ENCODE measurements at regions not wholly inside any gene's neighbourhood (a gene's known extent, or its start where the extent isn't known, plus 50 kb on each side); places are given as distances from the start of the nearest gene placed in this dataset.

GRCh38 chr3:82891028-82891427 lies 1129.6 kb upstream of the GBE1 start:
- Histone ChIP-seq H3K36me3 (no peaks in the 10 kb centered on the region), H3K27ac (no peak overlapping the region), H3K4me1 (no peaks in the 10 kb centered on the region), H3K27me3 (no peaks in the 10 kb centered on the region), H3K4me3 (no peak overlapping the region), H3K9me3 (no peaks in the 10 kb centered on the region)
- intact Hi-C loops (cut with DNase I; ENCODE audit: low total_unique reads) (no loop called here), in situ Hi-C loops (cut with MboI; ENCODE audit: low sequenced_read_pairs in 4 of 4) (no loop called here)
- ATAC-seq (no peak), DNase-seq (no peak)
- TF ChIP-seq, protein P1, sequence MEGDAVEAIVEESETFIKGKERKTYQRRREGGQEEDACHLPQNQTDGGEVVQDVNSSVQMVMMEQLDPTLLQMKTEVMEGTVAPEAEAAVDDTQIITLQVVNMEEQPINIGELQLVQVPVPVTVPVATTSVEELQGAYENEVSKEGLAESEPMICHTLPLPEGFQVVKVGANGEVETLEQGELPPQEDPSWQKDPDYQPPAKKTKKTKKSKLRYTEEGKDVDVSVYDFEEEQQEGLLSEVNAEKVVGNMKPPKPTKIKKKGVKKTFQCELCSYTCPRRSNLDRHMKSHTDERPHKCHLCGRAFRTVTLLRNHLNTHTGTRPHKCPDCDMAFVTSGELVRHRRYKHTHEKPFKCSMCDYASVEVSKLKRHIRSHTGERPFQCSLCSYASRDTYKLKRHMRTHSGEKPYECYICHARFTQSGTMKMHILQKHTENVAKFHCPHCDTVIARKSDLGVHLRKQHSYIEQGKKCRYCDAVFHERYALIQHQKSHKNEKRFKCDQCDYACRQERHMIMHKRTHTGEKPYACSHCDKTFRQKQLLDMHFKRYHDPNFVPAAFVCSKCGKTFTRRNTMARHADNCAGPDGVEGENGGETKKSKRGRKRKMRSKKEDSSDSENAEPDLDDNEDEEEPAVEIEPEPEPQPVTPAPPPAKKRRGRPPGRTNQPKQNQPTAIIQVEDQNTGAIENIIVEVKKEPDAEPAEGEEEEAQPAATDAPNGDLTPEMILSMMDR (IDR thresholded peaks at IDR 0.05 in 4 of 5, conservative IDR thresholded peaks at IDR 0.05 in 1 of 5): no peak
- TF ChIP-seq POLR2A (IDR thresholded peaks at IDR 0.05): no peak

- intact Hi-C loops (cut with DNase I; ENCODE audit: low total_unique reads) (no loop called here), in situ Hi-C loops (cut with MboI; ENCODE audit: low sequenced_read_pairs in 4 of 4) (no loop called here)
- Histone ChIP-seq H3K4me3 (no peak overlapping the region), H3K27ac (no peak overlapping the region), H3K27me3 (no peaks in the 10 kb centered on the region), H3K36me3 (no peaks in the 10 kb centered on the region), H3K4me1 (no peaks in the 10 kb centered on the region), H3K9me3 (peaks cover 0 to 3% (median 0%) of the 10 kb centered on the region in 3 donors)
- TF ChIP-seq, protein P1 (IDR thresholded peaks at IDR 0.05 in 4 of 5, conservative IDR thresholded peaks at IDR 0.05 in 1 of 5): no peak
- no peak for TF ChIP-seq POLR2A (IDR thresholded peaks at IDR 0.05)
- DNase-seq (no peak), ATAC-seq (no peak)
Observed at GRCh38 chr3:82883072-82883471, 1121.6 kb upstream of the GBE1 start.

DNA sequence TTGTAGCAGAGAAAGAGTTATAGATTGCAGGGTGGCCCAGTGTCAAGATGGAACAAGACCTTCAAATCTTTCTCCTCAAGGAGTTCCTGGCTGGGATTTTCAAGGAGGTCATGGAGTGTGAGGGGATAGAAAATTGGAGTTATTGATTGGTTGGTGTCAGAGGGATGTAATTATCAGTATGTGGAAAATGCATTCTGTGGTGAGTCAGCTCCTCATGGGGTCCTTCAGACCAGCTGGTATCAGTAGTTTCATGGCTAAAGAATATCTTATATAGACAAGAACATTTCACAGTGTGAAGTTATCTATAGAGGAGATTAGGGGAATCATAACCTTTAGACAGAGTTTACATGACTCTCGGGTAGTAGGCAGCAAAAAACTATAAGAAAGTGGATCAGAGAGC lies 1114.0 kb upstream of the GBE1 start:
- intact Hi-C loops (cut with DNase I; ENCODE audit: low total_unique reads): no loop called here

DNA sequence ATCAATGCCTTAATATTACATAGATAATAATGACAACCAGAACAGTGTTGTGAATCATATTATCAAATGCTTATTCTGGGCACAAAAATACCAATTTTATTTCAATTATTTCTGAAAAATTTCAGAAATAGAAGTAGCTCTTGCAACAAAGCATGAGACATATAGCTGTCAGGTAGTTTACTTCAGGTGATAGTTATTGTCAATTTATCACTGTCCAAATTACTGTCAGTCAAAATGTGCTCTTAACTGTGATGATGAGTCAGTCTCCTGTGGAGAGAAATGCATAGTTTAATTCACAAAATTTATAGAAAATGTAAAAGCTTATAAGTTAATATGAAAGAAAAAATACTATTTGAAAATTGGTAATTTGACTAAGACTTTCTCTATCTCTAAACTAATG lies 1078.4 kb upstream of the GBE1 start:
- Histone ChIP-seq H3K4me3 (no peak overlapping the region), H3K27ac (no peak overlapping the region), H3K9me3 (no peaks in the 10 kb centered on the region), H3K4me1 (no peaks in the 10 kb centered on the region), H3K36me3 (no peaks in the 10 kb centered on the region), H3K27me3 (no peaks in the 10 kb centered on the region)
- intact Hi-C loops (cut with DNase I; ENCODE audit: low total_unique reads) (no loop called here), in situ Hi-C loops (cut with MboI; ENCODE audit: low sequenced_read_pairs in 4 of 4) (no loop called here)
- no peak for TF ChIP-seq POLR2A (IDR thresholded peaks at IDR 0.05)
- TF ChIP-seq, protein P1 (IDR thresholded peaks at IDR 0.05 in 4 of 5, conservative IDR thresholded peaks at IDR 0.05 in 1 of 5): no peak
- ATAC-seq (no peak), DNase-seq (no peak)

More for the DNA sequence above, 1114.0 kb upstream of the GBE1 start:
- Histone ChIP-seq H3K36me3 (no peaks in the 10 kb centered on the region), H3K4me3 (no peak overlapping the region), H3K4me1 (no peaks in the 10 kb centered on the region), H3K9me3 (no peaks in the 10 kb centered on the region), H3K27ac (no peak overlapping the region), H3K27me3 (no peaks in the 10 kb centered on the region)
- TF ChIP-seq, protein P1 (IDR thresholded peaks at IDR 0.05 in 4 of 5, conservative IDR thresholded peaks at IDR 0.05 in 1 of 5): no peak
- TF ChIP-seq POLR2A (IDR thresholded peaks at IDR 0.05): no peak
- in situ Hi-C loops (cut with MboI; ENCODE audit: low sequenced_read_pairs in 4 of 4): no loop called here
- no peak for ATAC-seq
- no peak for DNase-seq

DNA sequence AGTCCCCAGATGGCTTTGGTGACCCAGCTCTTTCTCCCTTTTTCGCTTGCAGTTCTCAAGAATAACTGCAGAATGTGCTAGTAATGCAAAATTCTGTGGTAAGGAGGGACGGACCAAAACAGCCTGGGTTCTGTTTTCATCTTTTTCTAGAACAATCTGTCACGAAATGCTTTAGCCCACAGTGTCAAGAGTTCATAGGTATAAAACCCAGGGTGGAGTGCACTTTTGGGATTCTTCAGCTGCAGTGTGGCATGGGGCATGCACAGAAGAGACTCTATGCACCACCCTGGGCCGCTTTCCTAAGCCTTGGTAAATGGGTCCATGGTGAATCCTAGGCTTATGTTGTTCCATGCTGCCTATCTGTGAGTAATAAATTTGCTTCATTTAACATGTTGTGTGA lies 1072.7 kb upstream of the GBE1 start:
- in situ Hi-C loops (cut with MboI; ENCODE audit: low sequenced_read_pairs in 4 of 4): no loop called here
- ATAC-seq: no peak

More for the DNA sequence above, 1072.7 kb upstream of the GBE1 start:
- intact Hi-C loops (cut with DNase I; ENCODE audit: low total_unique reads): no loop called here
- Histone ChIP-seq H3K27me3 (no peaks in the 10 kb centered on the region), H3K4me1 (no peaks in the 10 kb centered on the region), H3K36me3 (no peaks in the 10 kb centered on the region), H3K27ac (no peak overlapping the region), H3K4me3 (no peak overlapping the region), H3K9me3 (no peaks in the 10 kb centered on the region)
- TF ChIP-seq, protein P1 (IDR thresholded peaks at IDR 0.05 in 4 of 5, conservative IDR thresholded peaks at IDR 0.05 in 1 of 5): no peak
- no peak for TF ChIP-seq POLR2A (IDR thresholded peaks at IDR 0.05)
- DNase-seq: no peak
